GM23248 (cell line): ENCODE measurements at regions not wholly inside any gene's neighbourhood (a gene's known extent, or its start where the extent isn't known, plus 50 kb on each side); places are given as distances from the start of the nearest gene placed in this dataset.
A peak's percentile ranks its signal among the peaks of the same experiment; 100 is the strongest.

Source experiments
- DNase-seq: peaks from one replicate; pipeline ENCODE4 v3.0.0-alpha.2; 2015
- H2AFZ ChIP-seq: fragments of 200-600 bp; sonication (generic); 2 replicates; pipeline ENCODE4 v1.6.1; 2016; ENCODE audit warnings: antibody characterized with exemption
- H3F3A ChIP-seq: fragments of 200-600 bp; sonication (generic); 2 replicates; pipeline ENCODE4 v1.6.1; 2016; ENCODE audit warnings: mild to moderate bottlenecking, antibody characterized with exemption, mixed run types; ENCODE audit not compliant: insufficient read depth
- H3K27ac ChIP-seq: fragments of 200-600 bp; sonication (generic); 2 replicates; pipeline ENCODE4 v1.5.1; 2016; ENCODE audit warnings: mild to moderate bottlenecking
- H3K27me3 ChIP-seq: fragments of 200-600 bp; sonication (generic); replicated peaks from 2 replicates; pipeline ENCODE4 v1.6.1; 2016; ENCODE audit warnings: mild to moderate bottlenecking; ENCODE audit not compliant: insufficient read depth
- H3K36me3 ChIP-seq: fragments of 200-600 bp; sonication (generic); 2 replicates; pipeline ENCODE4 v1.6.1; 2016; ENCODE audit warnings: low read depth, mild to moderate bottlenecking
- H3K4me1 ChIP-seq: fragments of 200-600 bp; sonication (generic); 2 replicates; pipeline ENCODE4 v1.6.1; 2016; ENCODE audit warnings: mild to moderate bottlenecking; ENCODE audit not compliant: insufficient read depth
- H3K4me2 ChIP-seq: fragments of 200-600 bp; sonication (generic); one replicate; pipeline ENCODE4 v1.6.1; 2016; ENCODE audit warnings: mild to moderate bottlenecking; ENCODE audit not compliant: unreplicated experiment
- H3K4me3 ChIP-seq: fragments of 200-600 bp; sonication (generic); 2 replicates; pipeline ENCODE4 v1.5.1; 2016; ENCODE audit warnings: mild to moderate bottlenecking
- H3K79me2 ChIP-seq: fragments of 200-600 bp; sonication (generic); 2 replicates; pipeline ENCODE4 v1.6.1; 2016; ENCODE audit warnings: mild to moderate bottlenecking; ENCODE audit not compliant: insufficient read depth
- H3K9ac ChIP-seq: fragments of 200-600 bp; sonication (generic); 2 replicates; pipeline ENCODE4 v1.6.1; 2016; ENCODE audit warnings: mild to moderate bottlenecking
- H3K9me2 ChIP-seq: fragments of 200-600 bp; sonication (generic); 2 replicates; pipeline ENCODE4 v1.6.1; 2016; ENCODE audit warnings: mixed run types, mild to moderate bottlenecking, moderate library complexity; ENCODE audit not compliant: insufficient read depth
- H3K9me3 ChIP-seq: fragments of 200-600 bp; sonication (generic); one replicate; pipeline ENCODE4 v1.6.1; 2017; ENCODE audit warnings: low read depth
- H4K20me1 ChIP-seq: fragments of 200-600 bp; sonication (generic); 2 replicates; pipeline ENCODE4 v1.6.0; 2016; ENCODE audit not compliant: insufficient read depth
- EZH2 ChIP-seq: fragments of 200-600 bp; sonication (generic); IDR thresholded peaks from 2 replicates; pipeline ENCODE4 v1.6.1; 2018; ENCODE audit warnings: antibody characterized with exemption, mild to moderate bottlenecking; ENCODE audit not compliant: insufficient read depth, poor library complexity, severe bottlenecking
- EZH2phosphoT487 ChIP-seq: fragments of 200-600 bp; sonication (generic); IDR thresholded peaks from 2 replicates; pipeline ENCODE4 v1.6.1; 2018; ENCODE audit warnings: antibody characterized with exemption, moderate library complexity, mild to moderate bottlenecking, low read depth; ENCODE audit not compliant: insufficient read depth
- WGBS, 2 experiments: methylation state at CpG; one replicate each; pipeline ENCODE4 v1.1.6; 2015 to 2017; ENCODE audit warnings: low lambda C conversion rate in 2 of 2, low coverage in 1 of 2; ENCODE audit errors: missing lambda C conversion rate in 2 of 2; 5-methylcytosine and 5-hydroxymethylcytosine counted together
- in situ Hi-C: fragments of 300-500 bp; cut with MboI; formaldehyde crosslinking; loops from 2 replicates; pipeline ENCODE4 v1.15.0; 2020

- Histone ChIP-seq H4K20me1 (no peaks in the 10 kb centered on the region), H3K27ac (no peak overlapping the region), H3K4me3 (no peak overlapping the region), H3K36me3 (no peaks in the 10 kb centered on the region), H3K9me2 (no peaks in the 10 kb centered on the region), H3K4me2 (no peak overlapping the region), H3K27me3 (no peaks in the 10 kb centered on the region), H3F3A (0 out of 2 replicates have a peak, but pooled peaks cover 7% of the 10 kb centered on the region), H3K4me1 (peaks cover 22% of the 10 kb centered on the region), H3K9me3 (no peaks in the 10 kb centered on the region), H3K79me2 (no peaks in the 10 kb centered on the region), H2AFZ (no peak overlapping the region), H3K9ac (no peak overlapping the region)
- DNase-seq: no peak
- 98 to 99% methylated on average over 8 of the region's 8 CpGs for WGBS, 2 experiments
- in situ Hi-C loops: no loop called here
- no peak for TF ChIP-seq EZH2
- no peak for TF ChIP-seq EZH2phosphoT487
These were observed 306.8 kb upstream of the HS6ST1 start for GRCh38 chr2:128625421-128625820.

GRCh38 chr2:128625963-128626759 is 307.5 kb upstream of the HS6ST1 start:
- Histone ChIP-seq H3K4me2 (no peak overlapping the region), H3K4me1 (peaks cover 22% of the 10 kb centered on the region), H3K4me3 (no peak overlapping the region), H3K79me2 (no peaks in the 10 kb centered on the region), H2AFZ (peak overlapping the region; percentile 67; the same call in 1 of the 2 replicates), H3F3A (0 out of 2 replicates have a peak, but pooled peaks cover 7% of the 10 kb centered on the region), H3K9me2 (no peaks in the 10 kb centered on the region), H3K27me3 (no peaks in the 10 kb centered on the region), H3K9me3 (no peaks in the 10 kb centered on the region), H3K27ac (no peak overlapping the region), H3K36me3 (no peaks in the 10 kb centered on the region), H3K9ac (no peak overlapping the region), H4K20me1 (no peaks in the 10 kb centered on the region)
- peak; percentile 13 for DNase-seq
- in situ Hi-C loops: no loop called here
- TF ChIP-seq EZH2 (no peak), EZH2phosphoT487 (no peak)
- 83 to 85% methylated on average over 12 of the region's 12 CpGs for WGBS, 2 experiments

DNA sequence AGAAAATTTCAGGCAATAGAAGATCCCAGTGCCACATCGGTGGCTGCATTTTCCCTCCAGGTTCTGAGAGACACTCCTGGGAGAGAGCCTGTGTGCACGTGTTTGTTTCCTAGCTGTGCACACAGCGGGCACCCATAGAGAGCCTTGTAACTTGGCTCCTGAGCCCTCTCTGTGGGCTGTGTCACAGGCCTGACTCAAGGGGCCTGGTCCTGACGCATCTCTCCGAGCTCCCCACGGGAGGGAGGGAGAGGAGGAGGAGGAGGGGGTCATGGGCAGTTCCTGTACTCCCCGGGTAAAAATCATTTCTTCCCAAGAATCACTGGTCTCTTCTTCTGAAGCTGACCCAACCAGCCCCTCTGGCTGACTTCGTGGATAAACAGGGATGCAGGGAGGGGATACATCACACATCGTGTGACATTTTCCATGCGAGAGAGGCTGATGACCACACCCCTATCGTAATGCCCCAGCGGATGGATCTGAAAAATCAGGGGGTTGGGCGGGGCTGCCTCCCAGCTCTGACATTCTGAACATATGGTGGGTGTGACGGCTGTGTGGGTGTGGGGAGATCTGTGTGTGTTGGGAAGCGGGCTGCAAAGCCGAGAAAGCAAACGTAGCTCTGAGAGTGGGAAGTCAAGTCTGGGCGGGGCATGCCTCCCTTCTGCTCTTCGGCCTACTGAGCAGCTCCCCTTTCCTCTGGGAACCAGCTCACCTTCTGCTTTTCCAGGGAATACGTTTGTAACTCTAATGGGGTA is 308.3 kb upstream of the HS6ST1 start:
- H4K20me1 ChIP-seq: no peaks in the 10 kb centered on the region
- no peaks in the 10 kb centered on the region for H3K9me3 ChIP-seq
- no peaks in the 10 kb centered on the region for H3K36me3 ChIP-seq
- H3K27me3 ChIP-seq: no peaks in the 10 kb centered on the region
- no peak for TF ChIP-seq EZH2phosphoT487
- no peak for TF ChIP-seq EZH2
- in situ Hi-C loops: no loop called here
- no peak overlapping the region for H3K4me2 ChIP-seq
- H3F3A ChIP-seq: 0 out of 2 replicates have a peak, but pooled peaks cover 7% of the 10 kb centered on the region
- no peaks in the 10 kb centered on the region for H3K9me2 ChIP-seq
- peak; percentile 79 for DNase-seq
- H3K4me3 ChIP-seq: no peak overlapping the region
- H3K79me2 ChIP-seq: no peaks in the 10 kb centered on the region
- peaks cover 22% of the 10 kb centered on the region for H3K4me1 ChIP-seq
- WGBS, 2 experiments: 25 to 30% methylated on average over 19 to 20 of the region's 20 CpGs
- H2AFZ ChIP-seq: peak overlapping the region; percentile 67
- no peak overlapping the region for H3K27ac ChIP-seq
- 0 out of 2 replicates have a peak overlapping the region, but pooled peaks have one; percentile 9 for H3K9ac ChIP-seq

GRCh38 chr2:128628206-128628605 is 309.5 kb upstream of the HS6ST1 start:
- H3K4me1 ChIP-seq: peaks cover 17% of the 10 kb centered on the region
- 94 to 96% methylated on average over 7 of the region's 7 CpGs for WGBS, 2 experiments
- H3K9me3 ChIP-seq: no peaks in the 10 kb centered on the region
- no peak overlapping the region for H3K4me3 ChIP-seq
- H3K36me3 ChIP-seq: no peaks in the 10 kb centered on the region
- no peak overlapping the region for H3K27ac ChIP-seq
- H3K9me2 ChIP-seq: no peaks in the 10 kb centered on the region
- 0 out of 2 replicates have a peak, but pooled peaks cover 7% of the 10 kb centered on the region for H3F3A ChIP-seq
- no peak for DNase-seq
- no peak overlapping the region for H3K4me2 ChIP-seq
- H3K79me2 ChIP-seq: no peaks in the 10 kb centered on the region
- no peak overlapping the region for H2AFZ ChIP-seq
- in situ Hi-C loops: no loop called here
- no peaks in the 10 kb centered on the region for H3K27me3 ChIP-seq
- no peaks in the 10 kb centered on the region for H4K20me1 ChIP-seq
- no peak overlapping the region for H3K9ac ChIP-seq
- TF ChIP-seq EZH2phosphoT487: no peak
- TF ChIP-seq EZH2: no peak
